BE2C (cell line): ENCODE measurements at regions not wholly inside any gene's neighbourhood (a gene's known extent, or its start where the extent isn't known, plus 50 kb on each side); places are given as distances from the start of the nearest gene placed in this dataset.

ENCODE experiments used
- DNase-seq: peaks from one replicate; pipeline ENCODE4 v3.0.0-alpha.2; 2020
- H3K27me3 ChIP-seq: fragments of 250-450 bp; sonication (Bioruptor Pico); 2 replicates; pipeline ENCODE4 v1.5.1; 2020; ENCODE audit warnings: mild to moderate bottlenecking
- H3K36me3 ChIP-seq: fragments of 250-450 bp; sonication (Bioruptor Pico); 2 replicates; pipeline ENCODE4 v1.5.1; 2020; ENCODE audit warnings: mild to moderate bottlenecking
- H3K4me1 ChIP-seq: fragments of 250-450 bp; sonication (Bioruptor Pico); 2 replicates; pipeline ENCODE4 v1.5.1; 2020
- H3K4me3 ChIP-seq: 2 replicates; pipeline ENCODE4 v1.5.1; 2011; ENCODE audit warnings: low read depth, low read length
- H3K9me3 ChIP-seq: fragments of 250-450 bp; sonication (Bioruptor Pico); 2 replicates; pipeline ENCODE4 v1.5.1; 2020
- TF ChIP-seq, protein P1 (sequence below): IDR thresholded peaks from 2 replicates; pipeline ENCODE4 v1.5.1; 2012; ENCODE audit warnings: mild to moderate bottlenecking, low read depth, low read length

DNA sequence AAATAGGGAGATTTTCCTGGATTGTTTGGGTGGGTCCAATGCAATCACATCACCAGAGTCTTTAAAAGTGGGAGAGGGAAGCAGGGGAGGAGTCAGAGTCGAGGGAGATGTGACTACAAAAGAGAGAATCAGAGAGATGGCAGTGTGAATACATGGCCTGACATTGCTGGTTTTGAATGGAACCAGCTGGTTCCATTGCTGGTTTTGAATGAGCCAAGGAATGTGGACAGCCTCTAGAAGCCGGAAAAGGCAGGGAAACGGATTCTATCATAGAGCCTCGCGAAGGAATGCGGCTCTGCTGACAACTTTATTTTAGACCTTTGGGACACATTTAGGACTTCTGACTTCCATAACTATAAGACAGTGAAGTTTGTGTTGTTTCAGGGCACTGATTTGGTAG, 627.0 kb upstream of the HTR2C start:
- DNase-seq = no peak
- no peaks in the 10 kb centered on the region for H3K4me1 ChIP-seq
- H3K36me3 ChIP-seq = no peaks in the 10 kb centered on the region
- H3K9me3 ChIP-seq = no peaks in the 10 kb centered on the region
- TF ChIP-seq, protein P1, sequence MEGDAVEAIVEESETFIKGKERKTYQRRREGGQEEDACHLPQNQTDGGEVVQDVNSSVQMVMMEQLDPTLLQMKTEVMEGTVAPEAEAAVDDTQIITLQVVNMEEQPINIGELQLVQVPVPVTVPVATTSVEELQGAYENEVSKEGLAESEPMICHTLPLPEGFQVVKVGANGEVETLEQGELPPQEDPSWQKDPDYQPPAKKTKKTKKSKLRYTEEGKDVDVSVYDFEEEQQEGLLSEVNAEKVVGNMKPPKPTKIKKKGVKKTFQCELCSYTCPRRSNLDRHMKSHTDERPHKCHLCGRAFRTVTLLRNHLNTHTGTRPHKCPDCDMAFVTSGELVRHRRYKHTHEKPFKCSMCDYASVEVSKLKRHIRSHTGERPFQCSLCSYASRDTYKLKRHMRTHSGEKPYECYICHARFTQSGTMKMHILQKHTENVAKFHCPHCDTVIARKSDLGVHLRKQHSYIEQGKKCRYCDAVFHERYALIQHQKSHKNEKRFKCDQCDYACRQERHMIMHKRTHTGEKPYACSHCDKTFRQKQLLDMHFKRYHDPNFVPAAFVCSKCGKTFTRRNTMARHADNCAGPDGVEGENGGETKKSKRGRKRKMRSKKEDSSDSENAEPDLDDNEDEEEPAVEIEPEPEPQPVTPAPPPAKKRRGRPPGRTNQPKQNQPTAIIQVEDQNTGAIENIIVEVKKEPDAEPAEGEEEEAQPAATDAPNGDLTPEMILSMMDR = no peak
- no peak overlapping the region for H3K4me3 ChIP-seq
- no peaks in the 10 kb centered on the region for H3K27me3 ChIP-seq

DNA sequence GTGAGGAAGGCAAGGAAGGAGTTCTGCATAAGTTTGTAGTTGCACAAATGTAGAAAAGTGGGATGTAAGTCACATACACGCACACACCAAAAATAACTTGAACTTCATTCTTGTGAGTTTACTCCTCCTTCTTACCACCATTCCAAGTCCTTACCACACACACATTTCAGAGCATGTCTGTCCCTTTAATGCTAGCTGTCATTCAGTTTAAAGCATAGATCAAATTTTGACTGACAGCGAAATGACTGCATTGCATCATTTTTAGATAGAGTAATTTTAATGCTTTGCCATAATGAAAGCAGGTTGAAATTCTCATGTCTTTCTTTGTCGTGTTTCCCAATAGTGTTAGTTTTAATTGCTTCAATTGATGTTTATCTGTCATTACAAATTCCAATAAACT, 629.6 kb upstream of the HTR2C start:
- TF ChIP-seq, protein P1 = no peak
- Histone ChIP-seq H3K9me3 (no peaks in the 10 kb centered on the region), H3K4me3 (no peak overlapping the region), H3K36me3 (no peaks in the 10 kb centered on the region), H3K27me3 (no peaks in the 10 kb centered on the region), H3K4me1 (no peaks in the 10 kb centered on the region)
- no peak for DNase-seq

DNA sequence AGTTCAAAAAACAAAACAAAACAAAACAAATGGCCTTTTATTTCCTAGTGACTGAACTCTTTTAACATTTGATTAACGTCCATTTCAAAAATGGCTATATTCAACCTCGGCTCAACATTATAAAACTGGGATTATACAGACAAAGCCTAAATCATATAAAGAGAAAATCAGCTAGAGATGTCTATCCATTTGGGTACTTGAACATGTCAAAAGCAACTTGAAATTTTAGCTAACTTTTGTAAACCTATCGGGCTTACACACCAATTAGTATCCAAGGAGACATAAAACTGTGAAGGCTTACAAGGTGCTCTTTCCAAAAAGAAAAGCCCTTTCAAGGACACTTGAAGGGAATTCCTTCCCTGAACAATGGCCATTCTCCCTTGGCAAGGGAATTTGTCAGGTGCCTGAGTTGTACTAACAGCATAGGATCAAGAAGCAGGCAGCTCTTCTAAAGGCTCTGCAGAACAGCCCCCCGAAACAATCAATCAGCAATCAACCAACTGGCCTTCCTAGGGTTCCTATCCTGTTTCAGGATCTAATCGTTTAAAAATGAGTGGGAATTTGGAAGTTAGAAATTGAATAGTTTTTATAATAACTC, 633.7 kb upstream of the HTR2C start:
- Histone ChIP-seq H3K4me1 (no peaks in the 10 kb centered on the region), H3K9me3 (no peaks in the 10 kb centered on the region)
- TF ChIP-seq, protein P1 = no peak

DNA sequence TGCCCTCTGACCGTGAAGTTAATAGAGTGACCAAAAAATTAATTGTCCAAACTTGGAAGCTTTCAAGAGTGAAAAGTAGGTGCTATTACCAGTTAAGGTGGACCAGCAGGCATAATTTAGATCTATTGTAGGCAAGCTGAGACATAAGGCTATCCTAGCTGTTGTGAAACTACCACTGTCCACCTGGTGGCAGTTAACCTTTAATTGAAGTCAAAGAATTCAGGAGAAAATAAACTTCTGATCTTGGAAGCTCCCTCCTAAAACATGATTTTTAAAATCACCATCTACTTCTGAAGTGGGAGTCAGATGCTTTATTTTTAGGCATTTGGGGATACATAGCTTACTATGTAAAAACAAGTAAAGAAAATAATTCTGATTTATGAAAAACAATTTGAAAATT, 636.3 kb upstream of the HTR2C start:
- H3K36me3 ChIP-seq = no peaks in the 10 kb centered on the region
- no peak for DNase-seq
- H3K9me3 ChIP-seq = no peaks in the 10 kb centered on the region
- H3K27me3 ChIP-seq = no peaks in the 10 kb centered on the region
- no peak overlapping the region for H3K4me3 ChIP-seq
- no peaks in the 10 kb centered on the region for H3K4me1 ChIP-seq
- TF ChIP-seq, protein P1 = no peak; the same call in 1 of the 2 replicates

More for the DNA sequence above, 633.7 kb upstream of the HTR2C start:
- Histone ChIP-seq H3K36me3 (no peaks in the 10 kb centered on the region), H3K27me3 (no peaks in the 10 kb centered on the region), H3K4me3 (no peak overlapping the region)
- DNase-seq = no peak

GRCh38 chrX:113935518-113935917, 648.4 kb upstream of the HTR2C start:
- H3K4me3 ChIP-seq = no peak overlapping the region
- TF ChIP-seq, protein P1 = no peak
- no peak for DNase-seq
- no peaks in the 10 kb centered on the region for H3K27me3 ChIP-seq
- H3K9me3 ChIP-seq = no peaks in the 10 kb centered on the region
- H3K36me3 ChIP-seq = no peaks in the 10 kb centered on the region
- H3K4me1 ChIP-seq = no peaks in the 10 kb centered on the region

GRCh38 chrX:113933931-113934330, 650.0 kb upstream of the HTR2C start:
- Histone ChIP-seq H3K4me3 (no peak overlapping the region), H3K36me3 (no peaks in the 10 kb centered on the region), H3K4me1 (no peaks in the 10 kb centered on the region), H3K27me3 (no peaks in the 10 kb centered on the region), H3K9me3 (no peaks in the 10 kb centered on the region)
- TF ChIP-seq, protein P1 = no peak
- no peak for DNase-seq
